NCI-H526 treated with DMSO at 0.1 percent for 48 hours (cell line): ENCODE measurements at regions not wholly inside any gene's neighbourhood (a gene's known extent, or its start where the extent isn't known, plus 50 kb on each side); places are given as distances from the start of the nearest gene placed in this dataset.

Experiments
- DNase-seq: peaks from one replicate; lab custom pipeline; 2025; lab: John Stamatoyannopoulos, UW

DNA sequence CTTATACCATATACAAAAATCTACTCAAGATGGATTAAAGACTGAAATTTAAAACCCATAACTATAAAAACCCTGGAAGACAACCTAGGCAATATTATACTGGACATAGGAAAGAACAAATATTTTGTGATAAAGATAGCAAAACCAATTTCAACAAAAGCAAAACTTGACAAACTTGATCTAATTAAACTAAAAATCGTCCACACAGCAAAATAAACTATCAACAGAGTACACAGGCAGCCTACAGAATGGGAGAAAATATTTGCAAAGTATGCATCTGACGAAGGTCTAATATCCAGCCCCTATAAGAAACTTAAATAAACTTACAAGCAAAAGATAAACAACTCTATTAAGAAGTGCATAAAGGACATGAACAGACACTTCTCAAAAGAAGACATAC lies 240.1 kb downstream of the HGF start:
- DNase-seq = no peak

DNA sequence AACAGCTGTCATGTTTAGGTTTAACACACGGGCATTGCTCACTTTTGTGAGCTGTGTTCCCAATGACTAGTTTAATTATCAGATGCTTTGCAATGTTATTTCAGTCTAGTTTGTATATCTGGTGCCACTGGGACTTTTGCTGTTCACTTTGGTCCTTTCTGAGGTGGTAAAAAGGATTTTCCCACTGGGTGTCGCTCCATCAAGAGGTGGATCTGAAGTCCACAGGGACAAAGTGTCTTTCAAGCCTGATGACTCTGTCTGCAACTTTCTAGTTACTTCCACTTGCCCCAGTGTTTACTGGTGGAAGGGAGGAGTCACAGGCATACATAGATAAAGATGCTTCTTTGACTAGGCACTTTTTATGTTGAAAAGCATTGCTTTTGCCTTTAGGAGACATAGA lies 242.2 kb downstream of the HGF start:
- DNase-seq = no peak

DNA sequence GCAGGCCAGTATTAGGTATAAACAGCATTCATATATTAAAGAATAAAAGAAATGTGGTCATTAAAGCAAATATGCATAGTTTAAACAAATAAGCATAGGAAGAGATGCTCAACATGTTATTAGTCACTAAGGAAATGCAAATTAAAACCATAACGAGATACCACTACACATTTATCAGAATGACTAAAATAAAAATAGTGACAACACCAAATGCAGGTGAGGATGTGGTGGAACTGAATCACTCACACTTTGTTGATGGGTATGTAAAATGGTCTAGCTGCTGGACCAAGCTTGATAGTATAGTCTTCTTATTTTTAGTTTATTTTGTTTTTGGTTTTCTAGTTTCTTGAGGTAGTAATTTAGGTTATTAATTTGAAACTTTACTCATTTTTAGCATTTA lies 242.9 kb downstream of the HGF start:
- peak; percentile 21 for DNase-seq

DNA sequence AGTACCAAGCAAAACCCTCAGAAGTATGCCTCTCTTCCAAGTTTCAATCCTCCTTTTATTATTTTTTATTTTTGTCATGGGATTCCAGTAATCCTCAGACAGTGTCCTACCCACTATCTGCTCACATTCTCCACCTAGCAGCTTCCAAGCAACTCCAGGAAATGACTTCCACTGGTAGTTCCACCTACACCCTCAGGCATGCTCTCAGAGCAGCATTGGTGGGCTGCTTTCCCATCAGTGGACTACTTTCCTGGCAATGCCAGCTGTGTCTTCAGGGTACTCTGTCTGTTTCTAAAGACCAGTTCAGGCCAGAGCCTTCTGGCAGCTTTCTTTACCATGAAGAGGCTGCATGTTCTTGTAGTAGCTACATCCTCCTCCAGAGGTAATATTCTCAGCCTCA lies 244.0 kb downstream of the HGF start:
- DNase-seq = no peak

DNA sequence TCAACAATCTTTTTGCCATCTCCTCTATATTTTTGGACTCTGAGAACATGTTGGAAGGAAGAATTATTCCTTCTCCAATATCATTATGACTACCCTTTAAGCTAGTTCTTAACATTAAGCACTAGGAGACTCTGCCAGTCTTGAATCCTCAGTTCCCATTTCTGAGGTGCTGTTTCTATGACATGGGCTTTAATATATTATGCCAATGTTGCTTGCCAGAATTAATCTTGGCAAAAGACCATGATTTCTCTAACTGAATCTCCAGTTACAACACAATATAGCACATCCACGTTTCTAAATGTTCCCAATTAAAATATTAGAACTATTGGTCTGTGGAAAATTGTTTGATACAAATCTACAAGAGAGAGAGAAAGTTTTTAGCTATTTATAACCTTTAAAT lies 250.0 kb downstream of the HGF start:
- DNase-seq = no peak

DNA sequence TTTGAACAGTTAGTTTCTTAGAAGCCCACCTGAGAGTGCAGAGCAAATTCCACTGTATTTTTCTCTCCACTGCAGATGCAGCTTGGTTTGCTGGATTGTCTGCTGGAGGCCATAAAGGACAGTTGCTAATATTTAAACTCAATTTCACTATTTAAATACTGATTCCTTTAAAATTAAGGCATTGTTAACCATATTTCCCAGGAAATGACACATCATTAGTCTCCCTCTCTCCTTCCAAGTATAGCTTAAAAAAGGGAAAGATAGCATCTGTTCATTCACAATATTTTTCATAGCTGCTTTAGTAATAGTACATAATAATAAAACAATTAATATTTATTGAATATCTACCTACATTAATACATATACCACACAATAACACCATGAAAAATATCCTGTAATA lies 252.9 kb downstream of the HGF start:
- DNase-seq = no peak

DNA sequence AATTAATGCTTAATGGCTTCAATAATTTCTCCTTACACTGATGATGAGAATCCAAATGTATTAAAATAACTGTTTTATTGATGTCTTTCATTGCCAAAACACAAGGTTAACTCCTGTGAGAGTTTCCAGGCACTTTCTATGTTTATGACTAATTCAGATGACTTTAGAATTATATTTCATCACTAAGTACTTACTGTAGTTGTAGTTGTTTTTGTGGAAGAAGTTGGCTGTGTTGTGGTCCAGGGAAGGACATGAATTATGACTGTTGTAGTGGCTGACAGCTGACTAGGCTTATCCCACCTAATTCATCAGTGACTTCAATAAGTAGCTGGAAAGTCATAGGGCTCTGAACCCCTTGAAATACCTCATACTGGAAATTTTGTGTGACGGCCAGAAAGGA lies 254.8 kb downstream of the HGF start:
- no peak for DNase-seq

DNA sequence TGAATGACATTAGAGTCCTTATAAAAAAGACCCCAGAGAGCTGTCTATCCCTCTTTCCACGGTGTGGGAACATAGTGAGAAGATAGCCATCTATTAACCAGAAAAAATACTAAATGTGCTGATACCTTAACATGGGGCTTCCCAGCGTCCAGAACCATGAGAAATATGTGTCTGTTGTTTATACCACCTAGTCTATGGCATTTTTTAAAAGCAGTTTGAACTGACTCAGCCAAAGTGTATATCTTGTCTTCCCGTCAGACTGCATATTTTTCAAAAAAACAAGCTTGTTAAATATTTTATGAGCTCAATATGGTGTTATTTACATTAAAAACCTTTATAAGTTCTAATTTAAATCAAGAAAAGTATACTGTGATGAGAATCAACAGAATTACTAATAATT lies 255.3 kb downstream of the HGF start:
- no peak for DNase-seq

DNA sequence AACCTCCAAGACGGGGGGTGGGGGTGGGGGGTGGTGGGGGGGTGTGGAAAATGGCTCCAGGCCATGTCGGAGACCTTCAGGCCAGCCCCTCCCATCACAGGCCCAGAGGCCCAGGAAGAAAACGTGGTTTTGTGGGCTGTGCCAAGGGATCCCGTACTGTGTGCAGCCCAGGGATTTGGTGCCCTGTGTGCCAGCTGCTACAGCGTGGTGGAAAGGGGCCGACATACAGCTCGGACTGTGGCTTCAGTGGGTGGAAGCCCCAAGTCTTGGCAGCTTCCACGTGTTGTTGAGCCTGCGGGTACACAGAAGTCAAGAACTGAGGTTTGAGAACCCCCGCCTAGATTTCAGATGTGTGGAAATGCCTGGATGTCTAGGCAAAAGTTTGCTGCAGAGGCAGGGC lies 259.7 kb downstream of the HGF start:
- no peak for DNase-seq

DNA sequence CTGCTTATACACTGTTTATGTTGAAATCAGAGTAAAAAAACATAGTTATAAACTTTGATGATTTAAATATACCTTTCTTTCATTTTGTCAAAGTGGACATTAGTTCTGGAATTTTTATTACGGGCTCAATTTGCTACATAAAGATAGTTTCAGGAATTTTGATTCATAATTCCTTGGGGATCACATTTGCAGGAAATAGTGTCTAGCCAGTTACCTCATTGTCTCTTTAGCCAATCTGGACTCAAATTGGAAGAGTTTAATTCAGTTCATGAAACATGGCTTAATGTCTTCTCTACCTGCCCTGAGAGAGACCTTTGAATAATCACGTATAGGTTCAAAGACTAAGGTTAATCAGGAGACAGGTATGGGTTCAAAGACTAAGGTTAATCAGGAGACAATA lies 262.6 kb downstream of the HGF start:
- DNase-seq = no peak

DNA sequence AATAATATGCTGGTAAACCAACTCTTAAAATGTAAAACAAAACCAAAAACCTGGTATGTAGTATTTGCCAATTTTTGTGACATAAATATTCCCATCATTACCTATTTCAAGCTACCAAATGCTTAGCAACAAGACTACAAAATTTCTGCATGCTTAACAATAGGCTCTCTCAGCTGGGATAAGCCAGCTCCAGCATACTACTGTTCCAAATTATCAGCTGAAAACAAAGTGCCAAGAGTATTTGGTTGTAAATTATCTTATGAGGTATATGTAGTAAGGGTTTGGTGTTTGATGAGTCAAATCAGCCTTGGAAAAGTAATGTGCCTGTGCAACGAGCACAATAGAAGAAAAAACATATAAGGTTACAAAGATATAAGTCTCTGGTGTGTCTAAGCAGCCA lies 263.2 kb downstream of the HGF start:
- peak; percentile 96 for DNase-seq

DNA sequence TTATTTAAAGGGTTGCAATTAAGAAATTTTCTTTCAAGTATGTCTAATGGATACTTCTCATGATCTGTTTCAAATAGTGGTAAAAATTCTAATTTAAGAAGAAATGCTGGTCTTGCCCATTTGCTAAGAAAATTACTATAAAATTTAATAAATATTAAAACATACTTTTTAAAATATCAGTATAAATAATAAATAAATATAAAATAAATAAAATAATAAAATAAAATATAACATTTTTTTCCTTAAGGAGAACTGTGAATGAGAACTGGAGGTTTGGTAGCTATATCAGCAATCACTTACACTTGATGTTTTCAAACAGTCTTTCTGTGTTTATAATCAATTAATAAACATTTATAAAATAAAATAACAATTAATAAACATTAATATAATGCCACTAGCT lies 266.1 kb downstream of the HGF start:
- DNase-seq = no peak

DNA sequence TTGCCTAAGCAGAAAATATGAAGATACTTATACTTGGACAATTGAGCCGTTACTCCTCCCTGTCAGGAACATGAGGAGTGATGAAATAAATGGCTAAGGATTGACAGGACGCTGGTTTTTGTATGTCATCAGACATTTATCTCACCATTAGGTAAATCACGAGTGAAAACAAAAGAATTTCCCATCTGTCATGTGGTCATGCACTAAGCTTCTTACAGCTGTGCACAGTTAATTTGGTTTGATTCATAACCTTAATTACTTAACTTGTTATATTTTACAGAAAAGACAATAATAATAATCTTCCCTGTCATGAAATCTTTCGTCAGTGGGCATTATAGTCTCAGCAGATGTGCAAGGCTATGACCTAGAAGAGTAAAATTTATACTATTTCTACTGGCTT lies 266.5 kb downstream of the HGF start:
- no peak for DNase-seq

DNA sequence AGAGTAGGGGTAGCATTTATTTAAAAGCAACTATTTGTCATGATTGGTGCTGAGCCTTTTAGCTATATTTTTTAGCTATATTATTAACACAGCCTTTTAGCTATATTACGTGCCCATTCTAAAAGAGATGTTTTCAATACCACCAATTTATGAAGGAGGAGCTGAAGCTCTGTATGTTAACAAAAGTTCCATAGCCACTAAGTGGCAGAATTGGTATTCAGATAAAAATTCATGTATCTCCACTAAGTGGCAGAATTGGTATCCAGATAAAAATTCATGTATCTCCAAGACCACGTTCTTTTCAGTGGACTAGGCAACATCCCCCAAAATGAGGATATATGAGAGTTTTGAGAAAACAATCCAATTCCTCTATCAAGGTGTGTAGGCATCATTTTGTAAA lies 268.6 kb downstream of the HGF start:
- DNase-seq = no peak

DNA sequence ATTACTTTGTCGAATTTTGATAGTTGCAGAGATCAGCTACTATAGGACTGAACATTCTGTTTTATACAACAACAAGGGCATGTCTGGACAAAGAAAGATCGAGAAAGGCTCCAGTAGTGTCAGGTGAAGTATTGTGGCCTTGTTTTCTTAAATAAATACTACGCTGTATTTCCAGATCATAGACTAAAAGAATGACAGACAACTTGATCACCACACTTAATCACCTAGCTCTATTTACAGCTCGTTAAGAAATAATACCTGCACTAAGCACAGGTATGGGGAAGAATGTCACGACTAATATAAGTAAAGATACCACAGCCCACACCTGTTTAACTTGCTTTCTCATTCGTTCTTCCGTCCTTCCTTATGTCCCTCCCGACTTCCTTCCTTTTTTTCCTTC lies 269.2 kb downstream of the HGF start:
- DNase-seq = peak; percentile 62

DNA sequence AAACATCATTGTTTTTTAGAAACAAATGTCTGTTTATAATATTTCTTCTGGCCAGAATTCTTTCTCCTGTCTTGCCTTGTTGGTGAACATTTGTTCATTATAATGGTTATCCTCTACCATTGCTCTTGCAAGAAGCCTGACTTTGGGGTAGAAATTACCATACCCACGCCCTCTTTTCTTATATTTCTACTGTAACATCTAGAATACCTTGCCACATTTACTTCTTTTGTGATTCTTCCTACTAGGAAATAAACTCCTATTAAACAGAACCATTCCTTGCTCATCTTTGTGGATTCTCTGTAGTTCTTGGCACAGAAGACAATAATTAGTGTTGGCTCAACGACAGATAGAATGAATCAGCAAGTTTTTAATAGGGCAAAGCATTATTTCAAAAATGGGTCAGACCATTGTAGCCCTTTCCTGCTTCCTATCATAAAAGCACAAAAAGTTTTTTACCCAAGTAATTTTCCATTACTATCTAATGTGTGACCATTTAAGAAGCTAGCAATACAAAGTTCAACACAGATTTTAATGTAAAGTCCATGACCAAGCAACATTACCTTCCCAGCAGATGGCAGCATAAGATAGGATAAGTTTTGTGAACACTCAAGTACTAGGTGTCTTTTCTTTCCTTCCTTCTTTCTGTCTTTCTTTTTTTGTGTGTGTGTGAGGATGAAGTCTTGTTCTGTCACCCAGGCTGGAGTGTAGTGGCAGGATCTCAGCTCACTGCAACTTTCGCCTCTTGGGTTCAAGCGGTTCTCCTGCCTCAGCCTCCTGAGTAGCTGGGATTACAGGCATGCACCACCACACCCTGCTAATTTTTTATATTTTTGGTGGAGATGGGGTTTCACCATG lies 270.4 kb downstream of the HGF start:
- DNase-seq = peak; percentile 66

DNA sequence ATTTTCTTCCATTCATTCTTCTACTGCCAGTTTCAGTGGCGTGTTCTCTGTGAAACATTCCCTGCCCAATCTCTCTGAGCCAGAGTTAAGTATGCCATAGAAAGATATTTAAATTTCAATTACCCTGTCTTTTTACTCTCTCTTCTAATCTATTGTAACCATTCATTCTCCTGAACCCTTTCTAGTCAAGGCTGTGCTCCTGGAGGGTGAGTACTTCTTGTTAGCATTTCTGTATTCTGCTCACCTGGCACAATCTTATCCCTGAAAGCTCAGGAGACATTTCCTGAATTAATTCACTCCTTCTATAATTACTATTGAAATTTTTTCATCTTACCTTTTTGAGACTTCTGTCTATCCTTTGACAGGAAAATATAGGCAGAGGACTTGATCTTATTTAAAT lies 271.7 kb downstream of the HGF start:
- no peak for DNase-seq

DNA sequence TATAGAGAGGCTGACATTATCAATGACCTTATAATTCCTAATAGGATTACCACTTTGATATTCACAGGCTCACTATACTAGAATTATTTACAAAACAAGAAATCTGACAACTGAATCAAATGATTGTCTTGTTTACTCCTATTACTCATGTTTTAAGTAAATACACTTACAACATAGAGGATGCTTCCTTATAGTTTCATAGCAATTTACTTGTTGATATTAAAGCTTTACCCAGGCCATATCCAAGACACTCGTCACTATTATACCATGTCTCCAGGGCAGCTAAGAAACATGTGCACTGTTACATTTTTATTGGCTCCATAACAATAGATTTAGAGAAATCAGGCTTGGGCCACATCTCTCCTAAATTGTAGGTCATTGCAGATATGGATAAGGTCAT lies 276.9 kb downstream of the HGF start:
- DNase-seq = no peak

DNA sequence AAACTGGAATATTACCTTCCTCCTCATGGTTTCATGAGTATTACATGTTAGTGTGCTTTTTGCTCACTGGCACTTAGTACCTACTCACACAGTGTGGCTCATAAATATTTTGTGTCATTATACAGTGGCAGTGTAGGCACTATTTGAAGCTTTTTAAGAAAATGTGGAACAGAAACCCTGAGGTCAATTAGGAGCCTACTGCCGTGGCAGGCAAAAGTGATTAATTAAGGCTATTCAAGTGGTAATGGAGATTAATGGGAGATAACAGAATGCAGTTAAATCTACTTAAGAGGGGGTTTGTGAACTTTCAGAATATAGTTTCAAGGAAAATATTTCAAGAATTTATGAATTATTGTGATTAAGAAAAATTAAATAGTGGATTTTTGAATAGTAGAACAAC lies 277.6 kb downstream of the HGF start:
- DNase-seq = no peak

DNA sequence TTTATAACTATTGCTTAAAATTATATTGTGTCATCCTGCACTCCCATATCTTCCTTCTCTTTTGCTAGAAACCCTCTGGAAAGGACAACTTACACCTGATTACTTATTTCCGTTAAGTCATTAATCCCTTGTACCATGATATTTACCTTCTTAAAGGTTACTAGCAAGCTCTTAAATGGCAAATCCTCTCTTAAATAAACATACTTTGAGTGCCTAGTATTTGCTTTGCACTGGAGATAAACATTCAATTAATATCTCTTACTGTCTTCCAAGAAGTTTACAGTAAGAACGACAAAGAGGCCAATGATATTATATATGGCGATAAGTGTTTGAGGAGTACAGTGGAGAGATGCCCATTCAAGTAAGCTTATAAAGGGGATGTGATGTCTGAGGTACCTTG lies 278.3 kb downstream of the HGF start:
- no peak for DNase-seq

DNA sequence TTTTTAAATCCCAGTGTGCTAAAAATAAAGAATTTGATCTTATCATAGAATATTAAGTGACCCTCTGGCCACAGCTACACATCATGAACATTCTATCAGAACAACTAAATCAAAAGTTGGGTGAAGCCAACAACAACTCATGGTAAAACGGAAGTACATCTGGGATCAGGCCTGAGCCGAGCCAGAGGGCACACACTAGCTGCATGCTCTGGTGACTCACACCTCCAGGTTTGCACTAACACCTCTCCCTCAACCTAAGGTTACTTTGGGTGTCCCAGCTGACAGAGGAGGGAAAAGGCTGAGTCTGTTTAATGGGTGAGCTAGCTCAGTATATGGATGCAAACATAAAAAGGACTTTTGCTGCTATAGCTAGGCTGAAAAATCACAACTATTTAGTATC lies 281.6 kb downstream of the HGF start:
- no peak for DNase-seq

DNA sequence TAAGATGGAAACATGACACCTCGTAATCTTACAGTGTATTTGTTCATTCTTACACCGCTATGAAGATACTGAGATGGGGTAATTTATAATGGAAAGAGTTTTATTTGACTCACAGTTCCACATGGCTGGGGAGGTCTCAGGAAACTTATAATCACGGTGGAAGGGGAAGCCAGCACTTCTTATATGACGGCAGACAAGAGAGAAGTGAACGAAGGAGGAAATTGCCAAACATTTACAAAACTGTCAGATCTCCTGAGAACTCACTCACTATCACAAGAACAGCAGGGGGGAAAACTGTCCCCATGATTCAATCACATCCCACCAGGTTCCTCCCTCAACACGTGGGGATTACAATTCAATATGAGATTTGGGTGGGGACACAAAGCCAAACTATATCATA lies 282.3 kb downstream of the HGF start:
- DNase-seq = no peak

DNA sequence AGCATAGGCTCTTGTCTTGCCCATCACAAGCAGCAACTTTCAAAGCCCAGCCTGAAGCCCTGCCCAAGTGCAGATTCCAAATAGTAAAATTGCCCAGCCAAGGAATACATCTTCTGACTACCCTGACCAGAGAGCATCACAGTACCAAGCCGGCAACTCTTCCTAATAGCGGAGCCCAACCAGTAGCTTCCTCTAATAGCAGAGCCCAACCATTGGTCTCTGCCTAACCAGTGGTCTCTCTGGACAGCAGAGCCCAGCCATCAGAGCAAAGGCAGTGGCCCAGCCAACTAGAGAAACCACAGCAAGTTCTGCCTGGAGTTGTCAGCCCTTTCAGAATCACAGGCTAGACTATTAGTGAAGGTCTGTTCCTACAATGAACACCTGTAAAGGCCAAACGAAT lies 285.6 kb downstream of the HGF start:
- no peak for DNase-seq

DNA sequence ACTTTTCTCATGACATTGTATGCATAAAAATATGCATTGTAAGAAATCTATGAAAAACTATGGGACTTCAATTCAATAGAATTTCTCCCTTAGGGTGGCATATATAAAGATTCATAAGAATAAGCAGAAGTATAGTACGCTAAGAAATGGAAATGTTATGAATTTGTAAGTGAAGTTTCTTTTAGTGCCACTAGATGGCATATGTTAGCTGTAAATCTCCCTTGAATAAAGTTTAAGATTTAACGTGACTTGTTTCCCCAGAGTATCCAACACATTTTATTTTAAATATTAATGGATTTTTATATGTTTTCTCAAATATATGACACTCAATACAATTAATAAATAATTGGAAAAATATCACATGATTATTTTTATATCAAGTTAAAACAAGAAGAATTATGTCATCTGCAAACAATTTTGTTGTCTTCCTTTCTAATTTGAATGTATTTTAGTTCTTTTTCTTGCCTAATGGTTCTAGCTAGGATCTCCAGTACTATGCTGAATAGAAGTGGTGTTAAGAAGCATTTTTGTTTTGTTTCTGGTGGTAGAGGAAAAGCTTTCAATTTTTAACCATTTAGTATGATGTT lies 287.2 kb downstream of the HGF start:
- peak; percentile 21 for DNase-seq
